ENCODE measurements at regions not wholly inside any gene's neighbourhood (a gene's known extent, or its start where the extent isn't known, plus 50 kb on each side); places are given as distances from the start of the nearest gene placed in this dataset.

DNA sequence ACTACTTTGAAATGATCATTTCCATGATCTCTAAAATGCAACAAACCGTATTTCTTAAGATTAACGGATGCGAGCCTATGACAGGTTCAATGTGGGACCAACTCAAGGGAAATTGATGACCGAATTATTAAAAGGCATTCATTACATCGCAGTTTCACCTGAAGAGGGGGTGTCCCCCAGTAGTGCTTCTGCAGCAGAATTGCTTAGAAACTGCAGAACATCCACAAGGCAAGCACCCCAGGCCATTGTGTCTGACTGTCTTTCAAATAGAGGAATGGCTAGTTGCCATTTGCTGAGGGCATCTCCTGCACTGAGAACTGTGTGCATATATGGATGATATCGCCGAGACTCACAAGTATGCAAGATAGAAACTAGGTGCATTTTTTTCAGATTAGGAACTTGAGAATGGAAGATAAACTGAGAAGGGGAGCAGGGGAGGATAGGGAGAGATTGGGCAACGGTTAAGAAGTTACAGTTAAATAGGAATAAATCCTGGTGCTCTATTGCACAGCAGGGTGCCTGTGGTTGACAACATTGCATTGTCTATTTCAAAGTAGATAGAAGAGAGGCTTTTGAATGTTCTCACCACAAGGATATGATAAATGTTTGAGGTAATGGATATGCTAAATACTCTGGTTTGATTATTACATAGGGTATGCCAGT lies 234.3 kb upstream of the PLEKHG7 start:
- no peak for DNase-seq (ENCODE audit: low spot score)

DNA sequence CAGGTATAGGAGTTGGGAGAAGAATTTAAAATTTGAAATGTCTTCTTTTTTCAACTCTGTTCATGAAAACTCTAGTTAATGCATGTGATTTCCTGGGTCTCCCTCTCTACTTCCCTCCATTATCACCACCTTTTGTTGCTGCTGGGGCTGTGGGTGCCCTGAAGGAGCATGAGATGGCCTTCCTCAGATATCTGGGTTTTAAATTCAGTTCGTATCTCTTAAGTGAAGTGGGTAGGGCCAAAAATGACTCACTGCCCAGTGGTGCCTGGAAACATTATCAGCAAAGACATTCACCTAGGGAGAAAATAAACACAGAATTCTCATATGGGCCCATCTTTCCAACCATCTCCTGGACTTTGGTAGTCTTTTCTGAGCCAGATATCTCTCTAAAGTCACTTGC lies 234.9 kb upstream of the PLEKHG7 start:
- no peak for DNase-seq (ENCODE audit: low spot score)

DNA sequence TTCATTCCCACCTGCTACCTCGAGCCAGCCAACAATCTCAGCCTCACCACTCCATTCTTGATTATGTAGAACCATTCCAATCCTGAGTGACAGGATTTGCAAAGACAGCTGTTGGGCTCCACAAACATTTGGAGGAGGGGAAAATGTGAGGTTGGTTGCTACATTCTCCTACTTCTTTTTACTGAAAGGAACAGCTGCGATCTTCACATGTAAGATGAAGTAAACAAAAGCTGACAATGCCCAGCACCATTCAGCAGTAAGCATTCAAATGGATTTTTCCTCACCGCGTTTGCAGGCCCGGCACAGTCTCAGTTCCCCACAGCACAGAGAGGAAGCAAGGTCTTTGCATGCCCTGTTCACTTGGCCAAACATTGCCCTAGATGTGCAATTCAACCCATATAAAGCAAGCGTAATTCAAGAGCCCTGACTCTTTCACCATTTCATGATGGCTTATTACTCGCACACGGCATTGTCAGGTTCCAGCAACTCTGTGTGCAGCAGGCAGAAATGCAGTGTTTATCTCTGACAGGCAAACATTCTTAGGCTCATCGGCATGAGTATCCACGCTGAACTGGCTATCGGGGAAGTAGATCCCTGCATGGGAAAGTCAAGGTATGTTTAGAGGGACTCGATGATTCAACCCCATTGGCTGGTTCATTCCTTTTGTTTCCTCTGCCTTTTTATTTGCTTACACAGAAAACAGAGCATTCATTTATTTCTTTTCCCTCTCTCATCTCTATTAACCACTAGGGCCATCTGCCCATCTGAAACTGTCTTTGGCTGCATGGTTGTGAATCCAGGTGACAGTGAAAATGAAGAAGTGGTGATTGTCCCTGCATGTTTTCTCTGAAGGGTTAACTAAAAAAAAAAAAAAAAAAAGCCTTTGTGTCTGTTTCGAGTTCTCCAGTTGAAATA lies 236.1 kb upstream of the PLEKHG7 start:
- no peak for DNase-seq (ENCODE audit: low spot score)

DNA sequence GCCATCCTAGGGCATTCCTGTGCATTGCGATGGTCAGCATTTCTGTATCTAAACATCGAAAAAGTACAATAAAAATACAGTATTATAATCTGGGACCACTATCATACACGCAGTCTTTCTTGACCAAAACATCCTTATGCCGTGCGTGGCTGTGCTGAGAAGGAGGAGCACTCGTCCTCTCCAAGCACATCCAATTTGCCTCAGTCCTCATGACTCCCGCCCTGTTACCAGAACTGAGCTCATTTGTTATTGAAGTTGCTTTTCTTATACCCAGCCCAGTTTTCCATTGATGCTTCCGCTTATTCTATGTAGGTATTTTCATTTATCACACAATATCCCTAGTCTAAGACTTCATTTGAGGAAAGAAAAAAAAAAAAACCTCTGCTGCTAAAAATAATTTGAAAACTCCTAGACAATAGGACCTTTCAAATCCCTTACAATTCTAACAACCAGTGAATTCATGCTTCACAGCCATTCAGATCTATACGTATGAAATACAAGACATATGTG lies 236.9 kb upstream of the PLEKHG7 start:
- no peak for DNase-seq (ENCODE audit: low spot score)

DNA sequence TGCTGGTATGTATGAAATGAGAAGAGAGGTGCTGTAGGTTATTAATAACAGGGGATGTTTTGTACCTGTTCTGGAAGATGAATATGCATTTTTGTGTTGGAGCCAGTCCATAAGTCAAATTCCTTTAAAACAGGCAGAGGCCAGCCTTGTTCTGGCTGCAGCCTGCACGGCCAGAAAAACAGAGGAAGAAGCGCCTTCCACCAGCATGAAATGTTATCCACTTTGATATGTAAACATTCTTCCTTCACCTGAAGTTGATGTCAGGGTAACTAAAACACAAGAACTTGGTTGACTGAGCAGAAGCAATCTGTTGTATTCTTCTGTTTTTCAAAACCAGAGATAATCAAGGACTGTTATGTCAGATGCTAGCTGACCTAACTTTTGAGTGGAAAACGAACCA lies 237.9 kb upstream of the PLEKHG7 start:
- no peak for DNase-seq (ENCODE audit: low spot score)

DNA sequence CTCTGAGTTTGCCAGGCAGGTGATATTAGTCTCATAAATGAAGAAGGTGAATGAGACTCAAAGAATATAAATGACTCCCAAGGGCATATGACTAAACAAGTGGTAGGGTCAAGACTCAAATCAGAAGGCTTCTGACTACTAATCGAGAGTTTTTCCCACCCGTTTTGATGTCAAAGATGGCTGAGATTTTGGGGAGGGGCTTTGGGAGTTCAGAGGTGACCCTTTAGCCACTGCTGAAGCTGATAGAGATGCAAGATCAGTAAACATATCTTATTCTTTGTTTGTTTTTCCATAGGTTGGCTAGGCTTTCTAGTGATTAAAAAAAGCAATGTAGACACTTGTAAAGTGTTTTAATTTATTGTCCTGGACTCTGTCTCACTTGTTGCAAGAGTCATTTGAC lies 239.6 kb upstream of the PLEKHG7 start:
- no peak for DNase-seq (ENCODE audit: low spot score)

DNA sequence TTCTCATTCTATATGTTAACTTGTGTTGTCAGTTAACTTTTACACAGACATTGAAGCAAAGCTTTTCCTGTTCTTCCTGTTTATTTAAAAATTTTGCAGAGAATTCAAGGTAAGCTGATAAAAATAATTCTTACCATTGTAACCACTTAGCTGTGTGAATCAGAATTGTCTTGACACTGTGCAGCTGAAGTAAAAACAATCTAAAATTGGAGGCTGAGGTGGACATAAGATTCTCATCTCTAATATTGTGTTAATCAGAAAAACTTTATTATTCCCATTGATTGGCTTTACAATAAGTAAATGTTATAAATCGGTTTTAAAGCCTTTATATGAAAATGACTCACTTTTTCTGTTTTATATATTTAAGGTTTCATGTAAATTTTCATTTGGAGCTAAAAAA lies 240.3 kb upstream of the PLEKHG7 start:
- no peak for DNase-seq (ENCODE audit: low spot score)

DNA sequence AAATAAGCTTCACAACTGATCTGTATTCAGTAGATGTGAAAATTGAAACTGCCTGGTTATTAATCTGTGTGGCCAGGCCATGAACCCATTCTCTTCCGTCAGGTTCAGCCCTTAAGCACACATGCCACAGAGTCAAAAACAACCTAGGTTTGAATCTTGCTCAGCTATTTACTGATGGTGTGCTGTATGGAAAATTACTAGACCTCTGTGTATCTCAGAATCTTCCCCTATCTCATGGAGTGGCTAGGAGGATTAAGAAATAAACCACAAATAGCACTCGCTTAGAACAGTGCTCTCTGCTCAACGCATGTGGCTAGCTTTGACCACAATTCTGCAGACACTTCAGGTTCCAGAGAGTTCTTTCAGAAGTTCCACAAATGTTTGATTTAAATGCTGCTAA lies 240.7 kb upstream of the PLEKHG7 start:
- no peak for DNase-seq (ENCODE audit: low spot score)

DNA sequence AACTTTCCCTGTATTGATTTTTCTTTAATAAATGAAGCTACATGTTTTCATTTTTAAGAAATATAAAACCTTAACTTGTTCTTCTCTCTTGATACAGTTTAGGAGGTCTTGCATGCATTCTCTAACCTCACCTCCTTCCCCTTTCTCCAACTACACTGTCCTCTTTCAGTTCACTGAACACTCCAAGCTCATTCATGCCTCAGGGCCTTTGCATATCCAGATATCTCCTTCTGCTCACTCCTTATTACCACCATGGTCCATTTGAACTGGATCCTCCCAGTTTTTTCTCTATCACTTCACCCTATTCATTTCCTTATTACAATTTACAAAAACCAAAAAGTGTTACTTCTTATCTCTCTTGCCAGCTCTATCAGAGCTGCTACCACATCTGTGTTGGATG lies 242.9 kb upstream of the PLEKHG7 start:
- DNase-seq (ENCODE audit: low spot score) = no peak

DNA sequence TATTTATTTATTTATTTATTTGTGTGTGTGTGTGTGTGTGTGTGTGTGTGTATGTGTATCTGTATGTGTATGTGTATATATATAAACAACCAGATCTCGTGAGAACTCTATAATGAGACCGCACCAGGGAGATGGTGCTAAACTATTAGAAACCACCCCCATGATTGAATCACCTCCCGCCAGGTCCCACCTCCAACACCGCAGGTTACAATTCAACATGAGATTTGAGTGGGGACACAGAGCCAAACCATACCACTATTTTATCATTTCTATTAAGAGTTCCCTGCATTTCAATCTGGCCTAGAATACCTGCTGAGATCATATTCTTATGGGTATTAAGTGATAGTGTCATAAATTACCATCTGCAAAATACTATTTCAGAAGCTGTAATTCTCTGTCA lies 243.8 kb upstream of the PLEKHG7 start:
- no peak for DNase-seq (ENCODE audit: low spot score)

DNA sequence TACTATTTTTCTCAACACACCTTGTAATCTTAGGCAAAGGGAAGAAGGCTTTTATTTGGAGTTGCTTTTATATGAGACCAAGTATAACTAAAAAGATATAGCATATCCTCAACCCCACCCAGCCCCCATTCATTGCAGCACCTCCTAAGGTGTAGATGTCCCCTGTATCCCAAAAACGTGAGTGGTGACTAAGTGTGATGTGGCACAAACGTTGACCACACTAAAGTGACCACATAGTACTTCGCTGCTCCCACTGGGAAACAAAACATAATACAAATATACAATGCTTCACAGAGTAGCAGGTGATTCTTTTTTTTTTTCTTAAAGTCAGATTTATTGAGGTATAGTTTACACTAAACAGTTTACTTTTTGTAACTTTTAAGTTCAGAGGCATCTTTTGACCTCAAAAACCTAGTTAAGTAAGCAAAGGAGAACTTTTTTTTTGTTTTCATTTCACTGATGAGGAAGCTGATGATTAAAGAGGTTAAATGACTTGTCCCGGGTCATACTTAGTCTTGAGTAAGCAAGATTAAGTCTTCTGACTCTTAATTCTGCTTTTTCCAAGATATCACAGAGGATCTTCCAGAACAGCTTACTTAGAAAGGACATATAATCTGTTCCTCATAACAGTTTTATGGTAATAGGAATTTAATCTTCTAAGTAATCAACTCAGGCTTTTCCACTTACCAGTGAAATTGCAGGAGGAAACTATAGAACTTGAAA lies 245.2 kb upstream of the PLEKHG7 start:
- DNase-seq (ENCODE audit: low spot score) = no peak

DNA sequence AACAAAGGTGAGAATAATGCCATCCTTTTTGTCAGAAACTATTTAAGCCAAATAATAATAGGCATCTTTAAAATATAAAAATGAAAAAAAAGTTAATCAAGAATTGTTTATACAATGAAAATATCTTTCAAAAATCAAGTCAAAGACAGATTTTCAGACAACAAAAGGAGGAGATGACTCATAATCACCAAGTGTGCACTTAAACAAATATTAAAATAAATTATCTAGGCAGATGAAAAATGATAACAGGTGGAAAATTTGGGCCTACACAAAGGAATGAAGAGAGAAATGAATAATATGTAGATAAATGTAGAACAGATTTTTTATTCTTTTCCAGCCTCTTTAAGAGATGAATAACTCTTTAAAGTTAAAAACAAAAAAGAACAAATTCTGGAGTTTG lies 250.0 kb upstream of the PLEKHG7 start:
- DNase-seq (ENCODE audit: low spot score) = no peak

DNA sequence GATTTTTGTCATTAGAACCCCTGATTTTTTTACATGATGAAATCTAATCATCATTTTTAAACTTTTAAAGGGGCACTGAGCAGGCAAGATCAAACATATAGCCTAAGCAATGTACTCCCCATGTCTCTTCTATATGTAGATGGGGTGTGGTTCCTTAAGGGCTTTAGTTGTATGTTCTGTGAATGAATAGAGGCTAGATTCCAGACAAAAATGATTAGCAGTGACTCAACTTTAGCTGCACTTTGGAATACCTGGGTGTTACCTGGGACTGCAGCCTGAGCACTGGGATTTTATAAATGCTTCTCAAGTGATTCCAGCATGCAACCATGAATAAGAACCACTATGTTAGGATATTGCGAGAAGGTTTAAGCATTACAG lies 256.7 kb upstream of the PLEKHG7 start:
- no peak for DNase-seq (ENCODE audit: low spot score)

DNA sequence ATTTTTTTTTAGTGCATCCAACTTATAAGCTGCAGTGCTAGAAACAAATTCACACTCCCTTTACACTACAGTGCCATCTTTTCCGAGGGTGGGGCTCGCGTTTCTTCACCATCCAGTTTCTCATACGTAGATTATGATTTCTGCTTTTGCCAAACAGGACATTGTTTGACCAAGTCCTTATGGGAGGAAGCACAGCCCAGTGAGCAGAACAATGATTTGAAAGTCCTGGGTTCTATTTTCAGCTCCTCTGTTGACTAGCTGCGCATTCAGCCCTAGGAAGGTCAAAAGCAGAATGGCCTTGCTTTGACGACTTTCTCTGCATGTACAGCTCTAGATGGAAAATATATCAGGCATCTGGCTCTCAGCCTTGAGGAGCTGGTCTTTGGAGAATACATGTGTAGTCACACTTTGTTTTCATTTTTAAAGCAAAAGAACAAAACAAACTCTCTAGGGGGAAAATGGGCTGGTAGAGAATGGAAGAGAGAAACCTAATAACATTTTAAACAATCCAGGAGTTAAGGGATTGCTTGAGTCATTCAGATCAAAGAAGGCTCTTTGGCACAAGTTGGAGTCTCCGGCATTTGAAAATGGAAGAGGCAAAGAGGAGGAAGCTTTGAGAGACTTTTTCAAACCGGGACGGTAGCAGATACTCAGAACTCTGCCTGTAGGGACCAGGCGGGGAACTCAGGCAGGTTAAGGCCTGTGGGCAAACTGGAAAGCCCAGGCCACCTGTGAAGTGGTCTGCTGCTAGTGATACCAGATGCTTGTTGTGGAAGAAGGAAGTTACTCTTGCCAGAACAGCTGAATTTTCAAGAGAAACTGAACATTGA lies 257.3 kb upstream of the PLEKHG7 start:
- DNase-seq (ENCODE audit: low spot score) = no peak

DNA sequence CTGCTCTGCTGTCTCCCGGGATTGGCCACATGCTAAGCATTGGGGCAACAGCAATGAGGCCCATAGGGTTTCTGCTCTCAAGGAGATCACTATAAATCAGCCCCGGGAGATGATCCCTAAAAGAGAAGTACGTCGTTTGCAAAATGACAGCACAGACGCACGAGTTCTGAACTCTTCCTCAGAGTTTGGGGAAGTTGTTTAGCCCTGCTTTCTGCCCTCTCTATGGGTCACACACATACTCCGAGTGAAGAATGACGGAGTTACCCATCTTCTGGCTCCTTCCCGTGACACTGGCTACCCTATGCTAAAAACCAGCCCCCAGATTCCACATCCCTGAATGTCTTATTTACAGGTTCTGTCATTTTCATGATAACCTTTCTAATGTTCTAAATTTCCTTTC lies 258.0 kb upstream of the PLEKHG7 start:
- DNase-seq (ENCODE audit: low spot score) = no peak

DNA sequence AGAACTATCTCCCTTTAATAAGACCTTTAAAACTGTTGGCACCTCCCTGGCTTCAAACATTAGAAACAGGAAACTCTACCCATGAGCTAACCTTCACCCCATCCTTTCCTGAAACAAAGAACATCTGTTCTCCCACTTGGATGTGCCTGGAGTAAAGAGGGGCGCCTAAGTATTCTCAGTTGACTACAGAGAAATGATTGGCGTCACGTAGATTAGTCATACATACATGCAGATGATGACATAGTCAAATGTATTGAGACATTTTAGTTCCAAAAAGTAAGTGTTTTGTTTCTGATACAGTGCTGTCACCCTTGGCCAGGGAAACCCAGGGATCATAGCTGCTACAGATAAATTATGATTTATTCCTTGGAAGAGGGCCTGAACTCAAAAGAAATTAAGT lies 260.0 kb upstream of the PLEKHG7 start:
- no peak for DNase-seq (ENCODE audit: low spot score)

DNA sequence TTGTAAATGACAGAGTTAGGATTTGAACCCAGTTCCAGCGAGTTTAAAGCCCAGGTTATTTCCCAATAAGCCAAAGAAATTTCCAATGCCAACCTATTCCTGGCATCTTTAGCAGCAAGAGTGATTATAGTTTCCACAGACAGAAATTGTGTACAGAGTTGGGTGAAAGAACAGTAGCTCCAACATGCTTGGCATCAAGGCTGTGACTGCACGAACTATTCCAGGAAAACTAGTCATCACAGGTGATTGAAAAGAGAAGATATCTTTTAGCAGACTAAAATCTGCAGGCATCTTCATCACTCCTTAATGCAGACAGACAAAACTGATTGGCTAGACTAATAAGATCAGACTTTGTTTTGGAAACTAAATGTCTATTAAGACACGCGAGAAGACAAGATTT lies 262.7 kb upstream of the PLEKHG7 start:
- no peak for DNase-seq (ENCODE audit: low spot score)

DNA sequence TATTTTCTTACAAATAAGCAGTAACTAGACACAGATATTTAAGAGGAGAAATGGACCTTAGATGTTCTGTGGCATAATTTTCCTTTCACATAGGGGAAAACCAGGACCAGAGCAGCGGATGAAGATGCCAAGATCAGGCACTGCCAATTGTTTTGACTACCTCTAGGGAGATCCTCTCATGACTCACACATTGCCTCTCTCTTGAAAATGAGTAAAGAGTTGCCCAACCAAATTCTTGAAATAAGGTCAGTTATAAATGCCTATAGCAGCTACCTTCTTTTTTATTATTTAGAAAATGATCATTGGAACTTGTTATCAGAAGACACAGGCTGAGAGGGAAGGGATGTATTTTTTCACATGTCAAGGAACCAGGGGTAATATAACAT lies 263.4 kb upstream of the PLEKHG7 start:
- no peak for DNase-seq (ENCODE audit: low spot score)

DNA sequence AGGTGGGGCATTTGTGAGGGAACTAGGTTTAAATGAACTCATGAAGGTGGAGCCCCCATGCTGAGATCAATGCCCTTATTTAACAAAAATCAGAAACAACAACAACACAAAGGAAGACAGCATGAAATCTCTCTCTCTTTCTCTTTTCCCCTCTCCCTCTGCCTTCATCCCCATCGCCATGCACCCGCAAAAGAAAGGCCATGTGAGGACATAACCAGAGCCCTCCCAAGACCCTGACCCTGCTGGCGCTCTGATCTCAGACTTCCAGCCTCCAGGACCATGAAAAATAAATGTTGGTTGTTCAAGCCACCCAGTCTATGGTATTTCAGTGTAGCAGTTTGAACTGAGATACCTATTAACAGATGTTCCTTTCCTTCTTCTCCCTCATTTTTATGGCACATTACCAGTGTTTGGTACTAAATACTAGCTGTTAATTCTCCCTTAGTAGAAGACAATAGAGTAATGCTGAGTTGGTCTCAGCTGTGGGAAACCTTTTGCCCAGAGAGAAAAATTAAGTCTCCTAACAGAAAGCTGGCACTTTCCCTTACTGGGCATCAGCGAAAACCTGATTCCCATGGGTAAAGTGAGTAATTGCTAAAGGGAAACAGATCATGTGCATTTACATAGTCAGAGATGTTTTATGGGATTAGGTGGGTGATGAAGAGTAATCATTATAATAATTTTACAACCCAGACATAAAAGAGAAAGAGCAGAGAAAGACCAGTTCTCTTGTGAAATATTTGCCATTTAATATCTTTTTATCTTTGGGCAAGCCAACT lies 264.0 kb upstream of the PLEKHG7 start:
- no peak for DNase-seq (ENCODE audit: low spot score)

DNA sequence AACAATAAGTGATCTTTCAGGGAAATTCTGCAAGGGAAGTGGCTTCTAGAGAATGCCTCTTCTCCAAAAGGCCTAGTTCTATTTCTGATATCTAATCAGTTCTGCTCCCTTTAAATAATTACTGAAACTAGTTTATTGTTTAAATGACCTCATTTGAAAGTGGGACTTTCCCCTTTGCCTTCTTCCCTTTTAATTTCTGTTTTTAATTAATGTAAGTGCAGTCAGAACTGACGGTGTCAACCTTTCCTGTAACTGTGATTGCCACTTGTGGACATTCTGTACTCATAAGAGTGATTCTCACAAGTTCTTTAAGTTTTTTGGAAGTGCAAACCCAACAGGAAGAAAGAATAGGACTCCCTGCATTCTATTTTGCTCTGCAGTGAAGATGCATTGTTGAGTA lies 265.3 kb upstream of the PLEKHG7 start:
- no peak for DNase-seq (ENCODE audit: low spot score)

Data from mesenteric fat pad (tissue), 1 donor.